ENCODE measurements at regions not wholly inside any gene's neighbourhood (a gene's known extent, or its start where the extent isn't known, plus 50 kb on each side); places are given as distances from the start of the nearest gene placed in this dataset.
"Not testable (repeated sequence)": the region's sequence is repeated elsewhere in the genome, so short reads cannot be mapped to it uniquely, and the experiment has no call there.

DNA sequence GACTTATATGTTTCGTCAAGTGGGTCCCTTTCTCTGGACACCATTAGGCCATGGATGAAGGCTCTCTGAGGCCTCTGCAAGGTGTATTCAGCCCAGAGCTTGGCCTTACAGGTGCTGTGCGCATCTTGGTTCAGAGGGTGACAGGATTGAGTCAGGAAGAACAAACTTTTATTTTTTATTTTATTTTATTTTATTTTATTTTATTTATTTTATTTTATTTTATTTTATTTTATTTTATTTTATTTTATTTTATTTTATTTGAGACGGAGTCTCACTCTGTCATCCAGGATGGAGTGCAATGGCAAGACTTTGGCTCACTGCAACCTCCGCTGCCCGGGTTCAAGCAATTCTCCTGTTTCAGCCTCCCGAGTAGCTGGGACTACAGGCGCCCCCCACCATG, 370.4 kb upstream of the CLNK start:
- not testable (repeated sequence) for DNase-seq (ENCODE audit: low read depth)

DNA sequence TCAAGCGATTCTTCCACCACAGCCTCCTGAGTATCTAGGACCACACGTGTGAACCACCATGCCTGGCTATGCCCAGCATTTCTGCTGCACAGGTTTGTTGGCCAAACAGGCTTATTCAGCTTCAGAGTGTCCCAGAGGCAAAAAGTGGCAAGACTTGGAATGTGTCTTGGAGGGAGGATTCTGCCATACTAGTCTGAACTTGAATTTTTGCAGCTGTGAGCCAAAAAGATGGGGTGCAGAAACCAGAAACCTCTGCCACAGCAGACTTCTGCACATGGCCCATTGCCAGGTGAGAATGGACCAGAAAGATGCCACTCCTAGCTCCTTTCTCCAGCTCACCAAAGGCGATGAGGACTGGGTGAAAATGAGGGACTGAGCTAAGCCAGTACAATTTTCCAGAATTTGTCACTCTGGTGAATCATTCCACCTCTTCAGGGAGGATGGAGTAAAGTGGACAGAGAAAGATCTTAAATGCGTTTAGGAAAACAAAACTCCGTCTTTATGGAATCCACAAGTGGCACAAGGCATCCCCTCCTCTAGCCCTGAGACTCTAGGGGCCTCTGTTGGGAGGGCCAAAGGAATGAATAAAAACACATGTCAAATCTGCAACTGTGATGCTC, 369.1 kb upstream of the CLNK start:
- no peak for DNase-seq (ENCODE audit: low read depth)

DNA sequence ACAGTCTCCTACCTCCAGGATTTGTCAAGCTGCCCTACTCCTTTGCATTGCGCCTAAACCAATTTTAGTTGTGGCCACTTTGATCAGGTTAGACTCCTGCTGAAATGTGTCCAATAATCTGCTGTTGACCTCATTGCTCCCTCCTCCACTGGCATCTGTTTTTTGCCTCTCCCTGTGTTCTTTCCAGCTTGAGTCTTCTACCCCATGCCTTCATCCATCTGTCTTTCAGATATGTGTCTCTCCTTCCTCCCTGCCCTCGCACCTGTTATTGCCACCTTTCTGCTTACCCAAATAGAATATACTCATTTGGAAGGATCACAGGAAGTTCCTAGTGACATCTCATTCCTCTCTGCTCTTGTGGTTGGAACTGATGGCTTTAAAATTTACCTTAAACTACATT, 366.6 kb upstream of the CLNK start:
- no peak for DNase-seq (ENCODE audit: low read depth)

DNA sequence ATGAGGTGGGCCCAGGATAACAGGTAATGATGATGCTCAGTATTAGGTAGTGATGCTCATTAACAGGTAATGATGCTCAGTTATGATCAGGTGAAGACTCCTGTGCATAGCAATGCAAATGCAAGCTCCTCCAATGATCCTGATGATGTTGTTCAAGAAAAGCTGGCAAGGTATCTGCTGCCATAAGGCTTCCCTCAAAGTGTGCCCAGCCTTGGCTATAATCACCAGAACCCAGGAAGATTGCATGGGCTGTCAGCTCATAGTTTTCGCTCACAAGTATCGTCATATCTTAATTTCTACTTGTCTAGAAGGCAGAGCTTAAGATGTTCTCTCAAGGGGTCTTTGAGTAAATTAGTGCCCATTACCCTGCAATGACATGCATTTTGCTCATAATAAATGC, 366.2 kb upstream of the CLNK start:
- no peak for DNase-seq (ENCODE audit: low read depth)

DNA sequence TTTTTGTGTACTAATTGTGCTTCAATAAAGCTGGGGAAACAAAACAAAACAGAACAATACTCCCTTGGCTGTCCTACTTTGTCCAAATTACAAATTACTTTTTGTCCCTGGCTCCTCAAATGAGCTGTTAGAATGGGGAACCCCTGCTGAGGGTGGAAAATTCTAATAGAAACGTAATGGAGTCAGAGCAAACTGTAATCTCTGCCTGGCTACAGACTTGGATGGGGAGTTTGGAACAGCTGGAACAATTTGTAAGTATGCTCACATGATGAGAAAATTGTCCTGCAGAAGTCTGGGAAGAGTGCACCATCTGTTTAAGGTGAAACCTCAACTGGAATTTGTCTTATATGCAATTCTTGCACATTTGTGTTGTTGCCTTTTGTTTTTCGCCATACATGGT, 364.4 kb upstream of the CLNK start:
- DNase-seq (ENCODE audit: low read depth): no peak

DNA sequence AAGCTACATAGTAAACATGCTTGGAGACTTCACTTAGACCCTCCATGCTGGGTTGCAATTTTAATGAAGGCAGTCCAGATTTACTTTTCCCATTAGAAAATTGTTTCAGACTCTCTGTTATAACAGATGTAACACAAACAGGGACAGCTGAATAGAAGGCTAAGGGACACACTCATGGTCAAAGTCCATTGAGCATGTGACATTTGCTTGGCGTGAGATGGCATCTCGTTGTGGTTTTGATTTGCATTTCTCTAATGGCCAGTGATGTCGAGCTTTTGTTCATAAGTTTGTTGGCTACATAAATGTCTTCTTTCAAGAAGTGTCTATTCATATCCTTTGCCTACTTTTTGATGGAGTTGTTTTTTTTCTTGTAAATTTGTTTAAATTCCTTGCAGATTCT, 358.2 kb upstream of the CLNK start:
- no peak for DNase-seq (ENCODE audit: low read depth)

DNA sequence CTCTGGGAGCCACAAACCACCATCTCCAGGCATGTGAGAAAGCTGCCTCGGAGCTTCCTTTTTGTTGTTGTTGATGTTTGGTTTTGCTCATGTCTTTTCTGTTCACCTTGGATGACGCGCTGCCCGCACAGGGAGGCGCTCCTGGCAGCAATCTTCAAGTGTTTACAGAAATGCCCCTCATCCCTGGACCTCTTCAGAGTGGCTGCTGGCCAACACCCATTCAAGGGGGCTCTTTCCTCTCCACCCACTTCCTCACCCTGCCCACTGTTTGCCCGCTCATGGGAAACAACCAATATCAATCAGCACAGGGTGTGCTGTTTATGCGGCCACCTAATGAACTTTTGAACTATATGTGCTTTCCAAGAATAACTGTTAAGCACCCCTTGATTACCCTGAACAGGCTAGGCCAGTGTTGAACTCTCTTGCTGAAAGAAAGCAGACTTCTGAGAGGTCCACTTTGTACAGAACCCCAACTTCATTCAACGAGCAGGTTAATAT, 355.1 kb upstream of the CLNK start:
- DNase-seq (ENCODE audit: low read depth): no peak

DNA sequence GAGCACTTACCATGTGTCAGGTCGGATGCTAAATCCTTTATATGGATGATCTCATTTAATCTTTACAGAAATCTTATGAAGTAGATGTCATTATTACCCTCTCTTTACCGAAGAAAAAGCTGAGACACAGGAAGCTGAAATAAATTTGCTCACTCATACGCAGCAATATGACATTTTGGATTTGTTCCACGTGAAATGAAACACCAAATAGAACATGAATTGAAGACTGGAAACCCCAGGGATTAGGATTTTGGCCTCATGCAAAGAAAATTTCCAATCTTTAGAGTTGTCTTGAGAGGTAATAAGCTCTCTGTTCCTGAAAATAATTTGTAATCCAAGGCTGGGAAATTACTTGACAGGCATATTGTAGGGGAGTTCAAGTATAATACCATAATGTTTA, 354.4 kb upstream of the CLNK start:
- no peak for DNase-seq (ENCODE audit: low read depth)

DNA sequence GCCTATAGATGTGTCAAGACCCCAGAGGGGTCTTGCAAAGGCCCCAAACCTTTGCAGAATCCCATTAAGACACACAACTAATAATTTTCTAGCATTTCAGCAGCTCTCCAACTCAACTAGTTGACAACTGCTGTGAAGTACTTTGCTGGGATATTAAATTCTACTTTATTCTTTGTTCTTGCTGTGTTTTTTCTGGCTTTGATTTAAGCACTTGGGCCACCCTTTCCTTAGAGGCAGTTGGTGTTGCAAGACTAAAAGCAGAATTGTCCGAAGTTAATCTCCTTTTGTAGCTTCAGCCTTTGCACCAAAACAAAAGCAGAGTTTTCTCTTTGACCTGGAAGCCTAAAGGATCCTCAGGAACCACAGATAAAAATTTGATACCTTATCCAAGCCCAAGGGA, 353.1 kb upstream of the CLNK start:
- no peak for DNase-seq (ENCODE audit: low read depth)

DNA sequence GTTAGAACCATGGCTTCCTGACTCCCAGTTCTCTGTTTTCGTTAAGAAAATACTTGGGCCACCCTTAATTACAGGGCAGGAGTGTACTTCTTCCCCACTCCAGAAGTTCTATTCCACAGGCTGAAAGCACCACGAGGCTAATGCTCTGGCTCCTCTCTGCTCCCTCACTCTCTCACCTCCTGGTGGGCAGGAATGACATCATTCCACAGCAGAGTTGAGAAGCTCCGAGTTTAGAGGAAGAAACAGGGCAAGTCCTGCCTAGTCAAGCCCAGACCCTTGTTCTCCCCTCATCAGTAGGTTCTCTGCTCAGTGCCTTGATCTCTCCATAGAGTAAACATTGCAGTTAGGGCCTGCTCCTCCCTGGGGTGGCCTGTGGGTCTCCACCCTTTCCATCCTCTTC, 343.8 kb upstream of the CLNK start:
- DNase-seq (ENCODE audit: low read depth): no peak

DNA sequence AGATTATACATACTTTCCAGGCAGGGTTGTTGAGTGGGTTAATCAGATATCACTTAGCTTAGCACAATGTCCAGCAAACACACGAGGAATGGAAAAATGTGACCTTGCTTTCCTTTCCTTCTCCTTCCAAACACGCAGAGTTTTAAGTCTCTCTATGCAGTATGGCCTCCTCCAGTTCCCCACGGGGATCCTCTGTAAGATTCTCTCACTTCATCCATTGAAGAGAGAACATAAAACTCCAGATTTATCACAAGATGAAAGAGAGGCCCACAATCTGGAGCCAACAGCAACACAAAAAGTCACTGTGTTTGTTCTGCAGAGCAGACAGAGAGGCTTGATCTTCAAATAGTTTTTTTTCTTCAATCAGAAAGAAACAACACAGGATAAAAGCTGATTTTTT, 336.8 kb upstream of the CLNK start:
- DNase-seq (ENCODE audit: low read depth): no peak

DNA sequence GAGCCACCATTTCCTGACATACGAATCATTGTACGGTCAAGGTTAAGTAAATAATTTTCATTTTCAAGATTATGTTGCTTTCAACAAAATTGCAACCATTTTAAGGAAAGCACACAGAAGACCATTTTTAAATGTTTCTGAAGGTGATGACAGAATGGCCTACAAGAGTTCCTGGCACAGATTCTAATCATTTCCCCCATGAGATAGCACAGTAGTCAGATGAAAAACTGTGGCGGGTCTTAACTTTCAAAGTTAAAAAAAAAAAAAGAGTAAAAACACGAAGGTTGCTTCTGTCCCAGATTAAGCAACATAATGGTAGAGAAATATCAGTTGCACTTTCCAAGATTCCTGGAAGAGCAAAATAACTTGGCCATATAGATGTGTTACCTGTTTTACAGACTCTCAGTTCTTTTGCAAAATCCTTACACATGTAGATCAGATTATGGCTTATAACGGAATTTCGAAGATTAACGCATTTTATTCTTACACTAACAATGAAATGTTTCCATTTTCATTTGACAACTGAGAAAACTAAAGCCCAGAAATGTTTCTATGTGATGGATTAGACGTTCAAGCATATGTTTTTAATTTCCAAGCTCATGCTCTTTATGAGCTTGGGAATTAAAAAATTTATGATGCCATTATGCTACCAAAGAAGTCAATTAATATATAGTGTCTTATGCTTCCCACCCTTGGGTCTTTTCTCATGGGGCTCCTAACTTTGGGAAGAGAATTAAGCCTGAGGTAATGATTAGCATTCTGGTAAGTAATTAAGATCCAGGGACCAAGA, 335.1 kb upstream of the CLNK start:
- DNase-seq (ENCODE audit: low read depth): no peak

DNA sequence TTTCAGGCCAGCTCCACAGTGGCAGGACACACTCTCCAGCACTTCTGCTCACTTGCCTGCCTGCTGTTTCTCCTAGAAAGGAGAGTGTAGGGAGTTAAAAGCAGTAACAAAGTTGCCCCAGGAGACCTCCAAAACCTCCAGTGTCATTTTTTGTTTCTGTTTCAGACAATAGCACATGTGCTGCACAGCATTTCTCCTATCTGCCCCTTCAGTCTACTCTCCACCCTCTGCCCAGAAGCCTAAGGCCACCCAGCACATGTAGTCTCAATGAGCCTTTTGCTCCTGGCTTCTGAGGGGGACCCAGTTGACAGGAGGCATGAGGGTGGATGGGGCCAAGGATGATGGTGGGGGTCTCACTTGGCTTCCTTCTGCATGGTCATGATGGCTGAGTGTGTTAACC, 329.6 kb upstream of the CLNK start:
- no peak for DNase-seq (ENCODE audit: low read depth)

DNA sequence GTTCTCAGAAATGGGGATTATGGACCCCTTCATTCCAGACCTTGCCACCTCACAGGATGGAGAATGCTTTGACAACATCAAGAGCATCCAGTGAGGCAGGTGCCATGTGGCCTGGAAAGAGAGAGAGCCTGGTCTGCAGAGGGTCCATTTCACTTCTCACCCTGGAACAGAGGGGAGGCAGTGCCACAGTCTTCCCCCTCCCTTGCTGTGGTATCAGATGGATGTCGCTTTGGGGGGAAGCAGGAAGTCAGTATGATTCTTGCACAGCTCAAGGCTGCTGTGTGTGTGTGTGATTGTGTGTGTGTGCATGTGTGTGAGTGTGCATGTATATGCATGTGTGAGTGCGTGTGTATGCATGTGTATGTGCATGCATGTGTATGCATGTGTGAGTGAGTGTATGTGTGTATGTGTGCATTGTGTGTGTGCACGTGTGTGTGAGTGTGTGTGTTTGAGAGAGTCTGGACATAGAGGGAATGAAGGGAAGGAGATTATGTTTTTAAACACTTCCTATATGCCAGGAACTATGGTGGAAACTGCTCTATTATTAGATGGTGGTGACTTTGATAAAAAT, 328.6 kb upstream of the CLNK start:
- no peak for DNase-seq (ENCODE audit: low read depth)

DNA sequence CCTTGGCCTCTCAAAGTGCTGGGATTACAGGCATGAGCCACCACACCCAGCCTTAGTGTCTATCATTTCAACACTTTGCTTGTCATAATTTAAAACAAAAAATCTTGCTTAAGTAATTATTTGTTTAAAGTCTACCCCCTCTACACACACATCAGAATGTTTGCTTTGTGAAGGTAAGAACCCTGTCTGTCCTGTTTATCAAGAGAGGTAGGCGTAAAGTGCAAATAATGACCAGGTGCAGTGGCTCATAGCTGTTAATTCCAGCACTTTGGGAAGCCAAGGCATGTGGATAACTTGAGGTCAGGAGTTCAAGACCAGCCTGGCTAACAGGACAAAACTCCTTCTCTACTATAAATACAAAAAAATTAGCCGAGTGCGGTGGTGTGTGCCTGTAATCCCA, 326.7 kb upstream of the CLNK start:
- DNase-seq (ENCODE audit: low read depth): no peak

DNA sequence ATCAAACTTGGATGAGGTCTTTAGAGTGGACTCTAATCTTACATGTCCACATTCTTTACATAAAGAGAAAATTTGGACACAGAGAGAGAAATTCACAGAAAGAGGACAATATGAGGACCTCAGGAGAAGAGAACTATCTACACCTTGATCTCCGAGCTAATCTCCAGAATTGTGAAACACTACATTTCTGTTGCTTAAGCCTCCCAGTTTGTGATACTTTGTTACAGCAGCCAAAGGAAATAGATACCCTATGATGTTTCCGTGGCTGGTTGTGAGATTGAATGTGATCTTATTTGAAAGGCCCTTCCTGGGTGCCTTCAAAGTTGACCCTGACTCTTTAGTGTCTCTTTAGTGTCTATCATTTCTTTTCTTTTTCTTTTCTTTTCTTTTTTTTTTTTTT, 326.1 kb upstream of the CLNK start:
- no peak for DNase-seq (ENCODE audit: low read depth)

DNA sequence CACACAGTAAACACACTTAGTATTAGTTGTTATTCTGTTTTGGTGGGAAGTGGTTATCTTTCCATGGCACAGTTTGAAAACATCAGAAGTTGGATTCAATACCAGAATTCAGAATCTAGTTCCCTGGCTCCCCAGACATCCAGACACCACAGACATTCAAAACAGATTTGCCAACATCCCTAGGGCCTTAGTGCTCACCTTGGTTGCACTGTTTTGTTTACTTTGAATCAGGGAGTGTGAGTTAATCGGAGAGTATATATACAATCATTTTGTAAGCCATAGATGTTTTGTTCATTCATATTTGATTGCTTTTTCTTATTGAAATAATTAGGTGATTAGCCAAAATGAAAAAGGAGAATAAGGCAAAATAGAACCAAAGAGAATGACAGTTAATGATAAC, 324.7 kb upstream of the CLNK start:
- no peak for DNase-seq (ENCODE audit: low read depth)

DNA sequence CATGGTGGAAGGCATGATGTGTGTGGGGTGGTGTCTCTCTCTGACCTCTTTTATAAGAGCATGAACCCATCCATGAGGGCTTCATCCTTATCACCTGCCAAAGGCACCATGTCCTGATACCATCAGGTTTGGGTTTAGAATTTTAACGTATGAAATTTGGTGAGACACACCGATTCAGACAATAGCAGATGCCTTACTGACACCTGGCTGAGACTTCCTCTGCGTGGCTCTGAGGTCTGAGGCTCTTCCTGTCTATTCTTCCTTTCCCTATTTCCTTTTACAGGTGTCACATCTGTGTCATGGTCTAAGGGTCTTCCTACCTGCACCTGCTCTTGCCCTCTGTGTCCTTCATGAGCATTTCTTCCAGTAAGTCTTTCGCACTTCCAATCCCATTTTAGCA, 320.7 kb upstream of the CLNK start:
- no peak for DNase-seq (ENCODE audit: low read depth)

DNA sequence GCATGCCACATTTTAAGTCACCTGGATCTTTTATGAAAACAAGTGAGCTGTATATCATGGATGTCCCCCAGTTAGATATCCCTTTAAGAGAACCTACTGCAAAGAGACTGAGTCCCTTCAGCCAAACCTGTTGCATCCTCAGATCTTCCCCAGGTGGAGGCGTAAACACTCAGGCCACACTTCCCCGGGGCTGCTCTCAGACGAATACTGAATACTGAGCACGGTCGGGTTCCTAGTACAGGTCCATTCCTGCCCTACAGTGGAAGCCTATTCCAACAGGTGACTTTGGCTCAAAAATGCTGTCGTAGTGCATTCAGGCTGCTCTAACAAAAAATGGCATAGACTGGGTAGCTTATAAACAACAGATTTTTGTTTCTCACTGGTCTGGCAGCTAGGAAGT, 320.2 kb upstream of the CLNK start:
- no peak for DNase-seq (ENCODE audit: low read depth)

DNA sequence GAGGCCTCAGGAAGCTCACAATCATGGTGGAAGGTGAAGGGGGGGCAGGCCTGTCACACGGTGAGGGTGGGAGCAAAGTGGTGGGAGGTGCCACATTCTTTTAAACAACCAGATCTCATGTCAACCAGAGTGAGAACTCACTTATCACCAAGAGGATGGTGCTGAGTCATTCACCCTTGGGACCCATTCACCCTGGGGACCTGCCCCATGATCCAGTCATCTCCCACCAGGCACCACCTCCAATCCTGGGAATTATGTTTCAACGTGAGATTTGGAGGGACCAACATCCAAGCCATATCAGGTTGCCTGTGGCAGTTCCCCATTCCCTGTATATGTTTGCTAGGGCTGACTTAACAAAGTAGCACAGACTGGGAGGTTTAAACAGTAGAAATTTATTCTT, 318.4 kb upstream of the CLNK start:
- DNase-seq (ENCODE audit: low read depth): peak; percentile 14

DNA sequence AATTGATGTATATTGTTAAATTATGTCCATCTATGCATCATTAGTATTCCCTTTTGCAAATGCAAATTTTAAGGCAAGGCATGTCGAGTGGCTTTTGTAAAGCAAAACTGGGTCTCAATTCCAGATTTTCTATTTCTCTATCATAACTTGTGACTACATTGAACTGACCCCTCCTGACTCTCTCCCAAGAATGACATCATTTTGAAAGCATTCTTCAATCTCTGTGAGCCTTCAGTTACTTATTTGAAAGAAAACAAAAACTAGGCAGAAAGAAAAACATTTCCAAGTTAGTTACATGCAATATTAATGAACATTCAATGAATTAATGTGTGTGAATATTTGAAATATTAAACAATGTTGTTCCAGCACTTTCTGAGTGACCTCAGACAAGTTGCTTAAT, 314.3 kb upstream of the CLNK start:
- DNase-seq (ENCODE audit: low read depth): no peak

DNA sequence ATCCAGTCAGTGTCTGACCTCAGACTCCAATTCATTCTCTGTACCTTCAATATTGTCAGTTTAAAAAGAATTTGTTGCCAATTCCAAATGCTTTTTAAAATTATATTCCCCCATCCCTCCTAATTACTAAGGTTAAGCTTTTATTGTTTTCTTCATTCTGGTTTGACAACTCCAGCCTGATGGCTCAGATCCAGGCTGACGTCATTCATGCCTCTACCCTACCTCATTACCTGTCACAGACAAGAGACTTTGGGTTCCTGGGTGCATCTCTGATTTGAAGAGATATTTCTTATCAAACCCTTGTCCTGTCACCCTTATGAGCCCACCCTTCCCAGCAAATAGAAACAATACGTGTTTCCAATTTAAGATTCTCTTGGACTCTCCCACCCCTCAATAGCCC, 300.2 kb upstream of the CLNK start:
- DNase-seq (ENCODE audit: low read depth): no peak
